HG02938 (cell line): ENCODE measurements at regions not wholly inside any gene's neighbourhood (a gene's known extent, or its start where the extent isn't known, plus 50 kb on each side); places are given as distances from the start of the nearest gene placed in this dataset.

ENCODE experiments used
- ATAC-seq: cut with Tn5 transposase; IDR thresholded peaks from one replicate; pipeline ENCODE4 v1.9.1; 2021; ENCODE audit warnings: mild to moderate bottlenecking, moderate library complexity; ENCODE audit not compliant: unreplicated experiment

GRCh38 chr15:61640756-61641155 lies 411.7 kb upstream of the RORA start:
- ATAC-seq, result no peak

- no peak for ATAC-seq
These were observed 410.4 kb upstream of the RORA start for GRCh38 chr15:61639491-61639890.

GRCh38 chr15:61634837-61635236 lies 405.7 kb upstream of the RORA start:
- no peak for ATAC-seq

DNA sequence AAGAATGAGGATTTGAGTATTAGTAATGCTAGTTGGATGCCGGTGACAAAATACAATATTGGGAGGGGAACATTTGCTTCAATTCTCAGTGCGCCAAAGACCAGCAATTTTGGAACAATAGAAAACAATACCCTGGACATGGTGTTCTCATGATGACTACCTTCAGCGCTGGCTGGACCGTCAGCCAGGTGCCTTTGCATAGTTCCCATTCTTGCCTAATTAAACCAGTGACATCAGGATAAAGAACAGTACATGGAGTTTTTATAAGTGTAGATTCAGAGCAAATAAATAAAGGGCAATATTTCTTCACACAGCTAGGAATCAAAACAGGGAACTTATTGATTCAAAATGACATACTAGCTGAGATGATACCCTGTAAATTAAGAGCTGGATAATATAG lies 404.8 kb upstream of the RORA start:
- ATAC-seq, result no peak

- ATAC-seq, result no peak
These were observed 400.2 kb upstream of the RORA start for GRCh38 chr15:61629269-61629668.

DNA sequence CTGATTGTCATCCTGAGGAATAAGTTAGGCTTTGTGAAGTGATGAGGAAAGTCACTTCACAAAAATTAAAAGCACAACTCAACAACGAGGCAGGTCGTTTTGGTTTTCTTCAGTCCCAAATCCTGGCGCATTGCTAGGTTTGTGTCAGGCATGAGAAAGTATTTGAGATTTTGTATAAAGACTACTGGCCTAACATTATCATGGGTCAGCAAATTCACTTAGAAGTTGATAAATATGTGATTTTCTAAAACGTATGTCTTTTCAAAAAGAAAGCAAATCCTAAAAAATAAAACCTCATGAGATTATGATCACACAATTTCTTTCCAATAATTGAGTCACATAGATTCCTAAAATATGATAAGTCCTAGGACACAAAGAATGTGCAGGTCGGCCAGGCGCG lies 395.8 kb upstream of the RORA start:
- ATAC-seq, result no peak

- no peak for ATAC-seq
These were observed 394.6 kb upstream of the RORA start for GRCh38 chr15:61623746-61624145.

- no peak for ATAC-seq
These were observed 392.8 kb upstream of the RORA start for GRCh38 chr15:61621865-61622264.

DNA sequence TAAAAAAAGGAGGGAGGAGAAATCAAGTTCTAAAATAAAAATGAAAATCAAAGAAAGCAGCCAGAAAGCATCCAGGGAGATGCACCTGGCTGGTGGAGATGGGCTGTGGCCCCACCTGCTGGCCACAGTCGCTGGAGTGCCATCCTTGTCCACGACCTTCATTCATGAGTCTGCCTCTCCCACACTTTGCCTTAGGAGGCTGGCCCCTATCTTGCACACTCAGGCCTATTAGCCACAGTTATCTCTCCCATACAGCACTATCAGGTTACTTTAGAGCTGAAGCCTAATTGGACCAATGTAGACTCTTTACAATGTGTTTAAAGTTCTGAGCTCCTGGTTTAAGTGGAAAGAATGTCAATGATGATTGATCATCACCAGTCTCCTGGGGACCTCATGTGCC lies 392.0 kb upstream of the RORA start:
- ATAC-seq, result no peak

- ATAC-seq, result no peak
These were observed 391.0 kb upstream of the RORA start for GRCh38 chr15:61620151-61620550.

- ATAC-seq, result no peak
These were observed 384.6 kb upstream of the RORA start for GRCh38 chr15:61613729-61614128.

- no peak for ATAC-seq
These were observed 384.0 kb upstream of the RORA start for GRCh38 chr15:61613138-61613537.

- no peak for ATAC-seq
These were observed 383.0 kb upstream of the RORA start for GRCh38 chr15:61612111-61612510.

DNA sequence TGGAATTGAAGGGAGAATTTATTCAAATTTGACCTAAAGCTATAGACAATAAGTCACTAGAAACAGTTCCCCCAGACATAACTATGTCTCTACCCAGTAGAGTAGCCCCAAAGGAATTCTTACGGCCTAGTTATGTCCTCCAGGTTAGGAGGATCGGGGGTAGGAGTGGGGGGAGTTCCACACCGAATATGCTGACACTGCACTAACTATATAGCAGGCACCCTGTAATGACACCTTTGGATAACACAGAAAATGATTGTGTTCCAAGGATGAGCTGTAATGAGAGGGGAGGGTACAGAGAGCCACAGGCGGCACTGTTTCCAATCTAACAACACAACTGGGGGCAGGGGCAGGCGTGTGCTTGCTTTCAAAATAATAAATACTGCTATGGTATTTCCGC lies 376.2 kb upstream of the RORA start:
- ATAC-seq, result no peak

- ATAC-seq, result no peak
These were observed 369.6 kb upstream of the RORA start for GRCh38 chr15:61598655-61599054.

GRCh38 chr15:61584410-61584809 lies 355.3 kb upstream of the RORA start:
- no peak for ATAC-seq

- no peak for ATAC-seq
These were observed 353.0 kb upstream of the RORA start for GRCh38 chr15:61582092-61582491.

DNA sequence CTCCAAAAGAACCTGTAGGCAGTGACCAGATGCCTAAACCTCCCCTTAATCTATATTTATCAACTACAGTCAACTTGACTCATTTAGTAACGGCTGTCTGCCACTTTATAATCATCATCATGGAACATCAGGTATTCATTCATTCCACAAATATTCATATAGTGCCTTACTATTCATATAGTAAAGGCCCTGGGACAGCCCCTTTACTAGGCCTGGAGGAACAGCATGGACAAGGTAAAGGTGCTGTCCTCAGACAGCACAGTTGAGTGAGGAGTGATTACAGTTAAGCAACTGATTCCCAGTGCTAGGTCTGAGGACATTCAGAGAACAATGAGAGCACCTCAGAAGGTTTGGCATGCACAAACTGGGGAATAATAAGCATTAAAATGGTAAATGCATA lies 346.5 kb upstream of the RORA start:
- ATAC-seq, result no peak

DNA sequence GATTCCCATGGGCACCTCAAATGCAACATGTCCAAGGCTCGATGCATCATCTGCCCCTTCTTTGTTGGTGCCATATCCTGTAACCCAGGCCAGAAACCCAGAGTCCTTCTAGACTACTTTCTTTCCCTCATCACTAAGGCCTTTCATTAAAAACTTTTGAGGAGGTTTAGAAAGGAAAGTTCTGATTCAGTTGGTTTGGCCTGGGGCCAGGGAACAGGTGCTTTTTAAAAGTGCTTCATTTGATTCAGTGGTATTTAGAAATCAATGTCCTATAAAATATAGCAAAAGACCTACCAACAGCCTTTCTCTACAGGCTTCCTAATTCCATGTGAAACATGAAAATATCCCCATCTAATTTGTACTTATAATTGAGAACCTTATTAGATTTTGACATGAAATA lies 341.9 kb upstream of the RORA start:
- no peak for ATAC-seq

DNA sequence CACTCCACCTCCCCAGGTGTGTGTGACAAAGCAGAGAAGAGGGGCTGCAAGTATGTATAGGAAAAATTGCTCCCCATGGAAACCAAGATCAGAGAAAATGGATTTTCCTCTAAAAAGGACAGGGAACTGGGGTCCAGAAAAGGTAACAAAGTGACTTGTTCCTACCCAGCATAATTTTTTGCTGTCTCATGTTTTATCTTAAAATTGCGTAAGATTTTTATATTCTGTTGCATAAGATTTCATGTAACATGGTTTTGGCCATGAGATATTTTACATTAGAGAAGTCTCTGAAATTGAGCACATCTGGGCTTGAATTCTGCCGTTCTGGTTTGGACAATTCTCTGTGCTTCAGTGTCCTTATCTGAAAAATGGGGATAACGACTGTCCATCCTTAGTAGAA lies 335.7 kb upstream of the RORA start:
- ATAC-seq, result no peak

- ATAC-seq, result no peak
These were observed 329.4 kb upstream of the RORA start for GRCh38 chr15:61558172-61559136.

GRCh38 chr15:61556037-61556648 lies 327.0 kb upstream of the RORA start:
- ATAC-seq, result no peak
